ENCODE measurements at regions not wholly inside any gene's neighbourhood (a gene's known extent, or its start where the extent isn't known, plus 50 kb on each side); places are given as distances from the start of the nearest gene placed in this dataset.

- H3K4me3 Mint-ChIP-seq = no peak overlapping the region
- ChIA-PET POLR2A (no interaction called here), CTCF (no interaction called here)
- H3K27me3 Mint-ChIP-seq = no peaks in the 10 kb centered on the region
- H3K4me1 Mint-ChIP-seq = no peaks in the 10 kb centered on the region
- DNase-seq = no peak
- no peak overlapping the region for H3K27ac Mint-ChIP-seq
- H3K36me3 Mint-ChIP-seq (ENCODE audit: low read depth) = no peaks in the 10 kb centered on the region
- H3K9me3 Mint-ChIP-seq = no peaks in the 10 kb centered on the region
These were observed 110.6 kb upstream of the TENT5A start for GRCh38 chr6:81863123-81863522.

DNA sequence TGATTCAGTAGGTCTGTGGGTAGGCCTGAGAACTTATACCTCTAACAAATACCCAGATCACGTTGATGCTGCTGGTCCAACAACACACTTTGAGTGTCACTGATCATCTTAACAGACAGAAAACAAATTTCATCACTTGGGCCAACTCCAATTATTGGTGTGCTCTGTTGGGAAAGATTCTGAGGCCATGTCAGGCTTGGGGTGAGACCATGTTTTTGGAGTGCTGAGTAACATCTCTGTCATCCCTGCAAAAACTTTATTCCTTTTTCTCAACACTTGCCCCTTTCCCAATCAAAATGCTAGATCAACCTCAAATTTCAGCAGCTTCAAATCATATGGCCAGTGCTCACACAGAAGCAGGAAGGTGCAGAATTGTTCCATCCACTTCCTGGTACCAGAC lies 108.8 kb upstream of the TENT5A start:
- POLR2A ChIA-PET = no interaction called here
- no peak for DNase-seq
- H3K9me3 Mint-ChIP-seq = no peaks in the 10 kb centered on the region
- H3K4me1 Mint-ChIP-seq = no peaks in the 10 kb centered on the region
- H3K27ac Mint-ChIP-seq = no peak overlapping the region
- CTCF ChIA-PET = no interaction called here
- H3K4me3 Mint-ChIP-seq = no peak overlapping the region
- H3K36me3 Mint-ChIP-seq (ENCODE audit: low read depth) = no peaks in the 10 kb centered on the region
- peaks cover 2% of the 10 kb centered on the region for H3K27me3 Mint-ChIP-seq

DNA sequence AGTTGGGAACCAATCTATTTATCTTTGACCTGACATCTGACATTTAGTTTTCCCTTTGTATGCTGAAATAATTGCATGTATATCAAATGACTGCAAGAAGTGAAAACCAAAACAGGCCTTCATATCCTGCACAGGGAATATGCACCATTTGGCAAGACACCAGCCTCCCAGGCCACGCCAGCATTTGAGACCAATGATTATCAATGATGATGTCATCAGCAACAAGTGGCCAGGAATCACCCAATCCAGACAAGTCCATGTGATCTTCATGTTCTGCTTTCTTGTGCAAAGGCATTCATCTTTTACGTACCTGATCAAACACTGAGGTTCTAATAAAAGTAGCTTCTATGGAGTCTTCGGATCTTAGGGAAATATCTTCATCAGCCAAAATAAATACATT lies 107.4 kb upstream of the TENT5A start:
- ChIA-PET POLR2A (no interaction called here), CTCF (no interaction called here)
- Mint-ChIP-seq H3K4me1 (no peaks in the 10 kb centered on the region), H3K27ac (no peak overlapping the region), H3K4me3 (no peak overlapping the region), H3K9me3 (no peaks in the 10 kb centered on the region), H3K27me3 (peaks cover 2% of the 10 kb centered on the region), H3K36me3 (ENCODE audit: low read depth) (no peaks in the 10 kb centered on the region)
- DNase-seq = no peak

DNA sequence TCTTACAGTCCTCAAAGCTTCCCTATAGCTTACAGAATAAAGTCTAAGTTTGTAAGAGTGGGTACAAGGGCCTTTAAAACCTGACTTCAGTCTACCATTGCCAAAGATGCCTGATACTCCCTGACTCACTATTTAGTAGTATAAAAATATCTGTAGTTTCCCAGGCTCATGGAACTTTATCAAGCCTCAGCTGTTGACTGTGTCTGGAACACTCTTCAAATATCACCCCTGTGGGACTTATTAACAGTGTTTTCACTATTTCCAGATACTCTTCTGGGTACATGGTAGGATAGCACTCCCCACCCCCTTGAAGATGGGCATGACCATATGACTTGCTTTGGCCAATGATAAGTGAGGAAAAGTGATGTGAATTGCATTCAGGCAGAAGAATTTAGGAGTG lies 105.3 kb upstream of the TENT5A start:
- no peak for DNase-seq
- H3K27ac Mint-ChIP-seq = no peak overlapping the region
- H3K36me3 Mint-ChIP-seq (ENCODE audit: low read depth) = no peaks in the 10 kb centered on the region
- no peaks in the 10 kb centered on the region for H3K4me1 Mint-ChIP-seq
- peaks cover 2% of the 10 kb centered on the region for H3K27me3 Mint-ChIP-seq
- ChIA-PET CTCF (no interaction called here), POLR2A (no interaction called here)
- no peaks in the 10 kb centered on the region for H3K9me3 Mint-ChIP-seq
- no peak overlapping the region for H3K4me3 Mint-ChIP-seq

DNA sequence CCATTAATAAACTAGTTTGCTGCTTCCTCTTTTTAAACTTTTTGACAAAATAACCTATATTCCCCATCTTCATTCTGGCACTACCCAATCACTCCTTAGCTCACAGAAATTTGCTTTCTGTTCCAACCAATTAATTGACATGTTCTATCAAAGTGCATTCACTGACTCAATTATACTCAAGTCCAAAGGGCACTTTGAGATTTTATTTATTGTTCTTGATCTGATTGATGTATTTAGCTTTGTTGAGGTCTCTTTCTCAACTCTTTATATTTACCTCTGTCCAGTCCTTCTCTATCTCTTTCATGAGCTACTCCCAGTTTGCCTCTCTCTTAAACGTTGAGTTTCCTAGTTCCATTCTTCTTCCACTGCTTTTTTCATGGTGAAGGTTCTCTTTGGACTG lies 104.4 kb upstream of the TENT5A start:
- Mint-ChIP-seq H3K27ac (no peak overlapping the region), H3K36me3 (ENCODE audit: low read depth) (no peaks in the 10 kb centered on the region), H3K4me1 (no peaks in the 10 kb centered on the region), H3K4me3 (no peak overlapping the region), H3K27me3 (peaks cover 2% of the 10 kb centered on the region), H3K9me3 (no peaks in the 10 kb centered on the region)
- CTCF ChIA-PET = no interaction called here
- POLR2A ChIA-PET = no interaction called here
- no peak for DNase-seq

GRCh38 chr6:81854474-81854873 lies 102.0 kb upstream of the TENT5A start:
- POLR2A ChIA-PET = no interaction called here
- Mint-ChIP-seq H3K4me3 (no peak overlapping the region), H3K9me3 (no peaks in the 10 kb centered on the region)

DNA sequence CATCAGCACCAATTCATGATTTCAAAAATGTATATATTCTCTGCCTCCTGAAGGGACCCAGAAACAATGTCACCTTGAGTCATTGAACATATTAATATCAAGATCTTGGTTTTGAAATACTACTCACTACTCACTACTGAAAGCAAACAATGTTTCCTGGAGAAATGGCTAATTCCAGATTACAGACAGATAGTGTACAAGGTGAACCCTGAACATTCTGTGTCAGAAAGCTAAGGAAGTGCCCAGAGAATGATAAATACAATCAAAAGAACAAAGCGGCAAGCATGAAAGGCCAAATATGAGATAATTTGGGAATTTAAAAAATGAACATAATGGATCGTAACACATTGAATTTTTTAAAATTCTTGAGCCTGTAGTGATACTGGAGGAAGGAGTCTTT lies 101.5 kb upstream of the TENT5A start:
- no peak for DNase-seq
- CTCF ChIA-PET = no interaction called here
- H3K4me3 Mint-ChIP-seq = no peak overlapping the region

More at GRCh38 chr6:81854474-81854873, 102.0 kb upstream of the TENT5A start:
- H3K27ac Mint-ChIP-seq = no peak overlapping the region
- no peaks in the 10 kb centered on the region for H3K36me3 Mint-ChIP-seq (ENCODE audit: low read depth)
- DNase-seq = no peak
- CTCF ChIA-PET = no interaction called here
- H3K27me3 Mint-ChIP-seq = peaks cover 2% of the 10 kb centered on the region
- H3K4me1 Mint-ChIP-seq = no peaks in the 10 kb centered on the region

GRCh38 chr6:81849248-81849647 lies 96.8 kb upstream of the TENT5A start:
- Mint-ChIP-seq H3K4me3 (no peak overlapping the region), H3K9me3 (no peaks in the 10 kb centered on the region), H3K27me3 (no peaks in the 10 kb centered on the region), H3K36me3 (ENCODE audit: low read depth) (no peaks in the 10 kb centered on the region), H3K4me1 (no peaks in the 10 kb centered on the region), H3K27ac (no peak overlapping the region)
- DNase-seq = no peak
- CTCF ChIA-PET = no interaction called here
- POLR2A ChIA-PET = no interaction called here

More for the DNA sequence above, 101.5 kb upstream of the TENT5A start:
- H3K36me3 Mint-ChIP-seq (ENCODE audit: low read depth) = no peaks in the 10 kb centered on the region
- no peak overlapping the region for H3K27ac Mint-ChIP-seq
- H3K4me1 Mint-ChIP-seq = no peaks in the 10 kb centered on the region
- no peaks in the 10 kb centered on the region for H3K9me3 Mint-ChIP-seq
- POLR2A ChIA-PET = no interaction called here
- peaks cover 2% of the 10 kb centered on the region for H3K27me3 Mint-ChIP-seq

DNA sequence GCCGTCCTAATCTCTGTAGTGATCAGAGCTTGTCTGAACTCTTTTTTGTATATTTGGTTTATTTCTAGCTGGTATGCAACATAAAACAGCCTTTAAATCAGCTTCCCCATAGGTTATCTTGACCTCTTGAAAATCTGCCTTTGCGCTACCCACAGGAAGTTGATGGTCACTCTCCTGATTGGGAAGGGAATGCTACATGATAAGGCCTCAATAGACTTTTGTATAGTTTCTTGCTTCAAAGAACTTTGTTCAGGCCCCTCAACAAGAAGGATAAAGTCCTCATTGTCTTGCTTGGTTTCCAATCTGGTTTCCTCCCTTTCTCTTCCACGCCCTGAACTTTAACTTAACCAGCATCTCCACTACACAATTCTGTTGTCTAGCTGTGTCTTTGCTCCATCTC lies 95.4 kb upstream of the TENT5A start:
- no peaks in the 10 kb centered on the region for H3K27me3 Mint-ChIP-seq
- ChIA-PET CTCF (no interaction called here), POLR2A (no interaction called here)
- DNase-seq = no peak
- no peaks in the 10 kb centered on the region for H3K9me3 Mint-ChIP-seq
- H3K27ac Mint-ChIP-seq = no peak overlapping the region
- no peaks in the 10 kb centered on the region for H3K4me1 Mint-ChIP-seq
- no peak overlapping the region for H3K4me3 Mint-ChIP-seq
- H3K36me3 Mint-ChIP-seq (ENCODE audit: low read depth) = no peaks in the 10 kb centered on the region

DNA sequence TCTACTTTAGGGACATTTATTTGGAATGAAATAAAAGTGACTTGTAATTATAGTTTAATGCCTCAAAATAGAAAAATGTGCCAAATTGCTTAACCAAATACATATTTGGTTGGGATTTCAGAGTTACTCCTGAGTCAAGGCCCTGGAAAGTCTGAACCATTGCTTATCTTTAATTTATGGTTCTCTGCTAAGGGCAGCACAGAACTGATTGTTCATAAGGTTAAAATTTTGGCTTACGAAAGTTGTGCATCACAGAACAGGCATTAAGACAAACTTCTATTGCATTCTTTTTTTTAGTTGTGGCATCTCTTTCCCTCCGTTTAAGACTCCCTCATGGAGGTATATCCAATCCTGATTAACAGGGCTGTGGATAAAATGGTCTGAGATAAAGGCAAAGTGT lies 92.2 kb upstream of the TENT5A start:
- Mint-ChIP-seq H3K4me1 (no peaks in the 10 kb centered on the region), H3K27me3 (no peaks in the 10 kb centered on the region), H3K27ac (no peak overlapping the region), H3K36me3 (ENCODE audit: low read depth) (no peaks in the 10 kb centered on the region), H3K9me3 (no peaks in the 10 kb centered on the region), H3K4me3 (no peak overlapping the region)
- ChIA-PET CTCF (no interaction called here), POLR2A (no interaction called here)
- DNase-seq = no peak

DNA sequence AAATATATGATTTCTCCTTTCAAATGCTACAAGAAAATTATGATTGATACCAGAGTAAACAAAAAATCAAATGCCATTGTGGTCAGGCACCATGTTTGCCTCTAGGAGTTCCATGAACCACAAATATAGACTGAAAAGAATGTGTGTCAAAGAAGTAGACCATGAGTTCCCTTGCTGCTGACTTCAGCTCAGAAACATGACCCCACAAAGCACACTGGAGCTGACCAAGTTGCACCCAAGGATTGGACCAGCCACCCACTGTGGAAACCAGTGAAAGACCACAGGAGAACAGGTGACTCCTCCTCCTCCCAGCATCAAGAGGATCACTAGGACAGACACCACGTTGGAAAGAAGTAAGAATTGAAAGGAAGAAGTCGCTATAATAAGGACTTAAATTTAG lies 90.8 kb upstream of the TENT5A start:
- H3K36me3 Mint-ChIP-seq (ENCODE audit: low read depth) = no peaks in the 10 kb centered on the region
- H3K4me1 Mint-ChIP-seq = no peaks in the 10 kb centered on the region
- CTCF ChIA-PET = no interaction called here
- POLR2A ChIA-PET = no interaction called here
- no peaks in the 10 kb centered on the region for H3K27me3 Mint-ChIP-seq
- H3K27ac Mint-ChIP-seq = no peak overlapping the region
- no peaks in the 10 kb centered on the region for H3K9me3 Mint-ChIP-seq
- DNase-seq = no peak
- no peak overlapping the region for H3K4me3 Mint-ChIP-seq

- ChIA-PET CTCF (no interaction called here), POLR2A (no interaction called here)
- Mint-ChIP-seq H3K27ac (no peak overlapping the region), H3K27me3 (no peaks in the 10 kb centered on the region), H3K4me3 (no peak overlapping the region), H3K9me3 (no peaks in the 10 kb centered on the region), H3K4me1 (no peaks in the 10 kb centered on the region), H3K36me3 (ENCODE audit: low read depth) (no peaks in the 10 kb centered on the region)
- no peak for DNase-seq
These were observed 89.8 kb upstream of the TENT5A start for GRCh38 chr6:81842254-81842653.

GRCh38 chr6:81838724-81839426 lies 86.4 kb upstream of the TENT5A start:
- H3K36me3 Mint-ChIP-seq (ENCODE audit: low read depth) = no peaks in the 10 kb centered on the region
- no peak overlapping the region for H3K27ac Mint-ChIP-seq
- no peaks in the 10 kb centered on the region for H3K4me1 Mint-ChIP-seq
- ChIA-PET CTCF (no interaction called here), POLR2A (no interaction called here)
- DNase-seq = no peak
- H3K4me3 Mint-ChIP-seq = no peak overlapping the region
- H3K27me3 Mint-ChIP-seq = no peaks in the 10 kb centered on the region
- H3K9me3 Mint-ChIP-seq = no peaks in the 10 kb centered on the region

DNA sequence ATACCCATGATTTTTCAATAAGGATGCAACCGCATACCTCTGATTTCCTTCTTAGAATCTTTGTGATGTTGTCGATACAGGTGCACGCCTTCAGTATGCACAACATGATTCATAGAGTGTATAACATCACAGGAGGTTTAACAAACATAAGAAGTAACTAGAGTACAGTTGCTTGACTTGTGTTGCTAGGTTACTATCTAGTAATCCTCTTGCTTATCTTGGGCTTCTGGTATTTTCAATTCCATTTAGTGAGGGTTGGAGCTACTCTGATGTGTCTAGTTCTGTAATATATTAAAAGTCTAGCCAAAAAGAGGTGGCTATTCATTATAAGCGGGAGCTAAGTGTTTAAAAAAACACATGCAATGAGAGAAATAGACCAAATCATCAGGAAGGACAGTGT lies 85.5 kb upstream of the TENT5A start:
- no peaks in the 10 kb centered on the region for H3K27me3 Mint-ChIP-seq
- no peak overlapping the region for H3K4me3 Mint-ChIP-seq
- ChIA-PET POLR2A (no interaction called here), CTCF (no interaction called here)
- H3K36me3 Mint-ChIP-seq (ENCODE audit: low read depth) = no peaks in the 10 kb centered on the region
- no peaks in the 10 kb centered on the region for H3K4me1 Mint-ChIP-seq
- H3K9me3 Mint-ChIP-seq = no peaks in the 10 kb centered on the region
- no peak for DNase-seq
- no peak overlapping the region for H3K27ac Mint-ChIP-seq
